GM19468 (cell line): ENCODE measurements at regions not wholly inside any gene's neighbourhood (a gene's known extent, or its start where the extent isn't known, plus 50 kb on each side); places are given as distances from the start of the nearest gene placed in this dataset.

Experiments used
- ATAC-seq: cut with Tn5 transposase; IDR thresholded peaks from one replicate; pipeline ENCODE4 v1.9.1; 2021; ENCODE audit warnings: mild to moderate bottlenecking, moderate library complexity, moderate number of reproducible peaks; ENCODE audit not compliant: unreplicated experiment; ENCODE audit errors: extremely low read depth

DNA sequence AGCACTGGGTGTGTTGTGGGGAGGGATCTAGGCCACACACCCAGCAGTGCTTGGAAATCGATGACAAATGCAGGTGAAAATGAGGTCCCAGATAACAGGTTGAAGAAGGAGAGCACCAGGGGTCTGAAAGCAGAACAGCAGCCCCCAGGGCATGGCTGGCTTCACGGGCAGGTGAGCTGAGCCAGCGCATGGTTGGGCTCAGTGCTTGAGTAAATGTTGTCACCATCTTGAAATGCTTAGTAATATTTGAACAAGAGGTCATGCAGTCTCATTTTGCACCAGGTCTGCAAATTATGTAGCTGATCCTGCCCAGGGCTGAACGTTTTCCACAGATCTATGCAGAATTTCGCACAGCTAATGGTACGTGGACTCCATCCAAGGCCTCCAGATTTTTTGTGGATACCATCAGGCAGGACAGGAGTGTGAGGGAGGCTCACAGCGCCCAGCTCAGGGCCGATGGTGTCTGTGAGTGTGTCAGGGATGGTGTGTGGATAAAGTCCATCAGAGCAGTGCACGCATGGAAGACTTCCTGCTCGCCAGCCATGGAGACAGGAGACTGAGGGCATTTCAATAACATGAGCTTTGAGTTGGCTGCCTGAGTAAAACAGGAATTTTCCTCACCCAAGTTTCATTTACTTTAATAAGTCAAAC is 53.1 kb upstream of the SNX9 start:
- ATAC-seq, result no peak

DNA sequence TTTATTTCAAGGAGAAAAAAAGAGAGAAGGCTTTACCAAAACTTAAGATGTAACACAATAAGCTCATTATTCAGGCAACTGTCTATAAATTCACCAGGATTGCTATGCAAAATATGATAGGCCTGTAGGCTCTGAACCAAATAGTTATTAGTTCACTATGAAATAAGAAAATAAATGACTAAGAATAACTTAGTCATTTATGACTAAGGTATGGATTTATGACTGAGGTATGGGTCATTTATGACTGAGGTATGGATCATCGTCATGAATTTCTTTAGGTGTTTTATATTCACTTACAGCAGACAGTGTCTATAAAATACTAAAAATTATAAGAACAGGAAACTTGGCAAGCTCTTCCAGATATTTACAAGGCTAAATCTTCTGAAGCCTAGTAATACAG is 52.1 kb upstream of the SNX9 start:
- no peak for ATAC-seq

GRCh38 chr6:157772820-157773219 is 50.2 kb upstream of the SNX9 start:
- no peak for ATAC-seq
